Fibroblast of lung (primary cell): ENCODE measurements at regions not wholly inside any gene's neighbourhood (a gene's known extent, or its start where the extent isn't known, plus 50 kb on each side); places are given as distances from the start of the nearest gene placed in this dataset.

Experiments
- DNase-seq, 2 donors: peaks; one replicate each; pipeline versions ENCODE4 v3.0.0 to v3.0.0-alpha.2; 2010; ENCODE audit warnings: low read depth in 2 of 2
- H2AFZ ChIP-seq: 2 replicates; pipeline ENCODE4 v1.5.1; 2012; ENCODE audit warnings: low read length, control low read depth, inconsistent platforms
- H3K27ac ChIP-seq: 2 replicates; pipeline ENCODE4 v1.5.1; 2011; ENCODE audit warnings: low read length, control low read depth; ENCODE audit not compliant: insufficient read depth
- H3K27me3 ChIP-seq: 2 replicates; pipeline ENCODE4 v1.5.1; 2011; ENCODE audit warnings: mild to moderate bottlenecking, low read length; ENCODE audit not compliant: control insufficient read depth, insufficient read depth
- H3K36me3 ChIP-seq: 2 replicates; pipeline ENCODE4 v1.5.1; 2011; ENCODE audit warnings: low read length; ENCODE audit not compliant: control insufficient read depth, insufficient read depth
- H3K4me1 ChIP-seq: 2 replicates; pipeline ENCODE4 v1.5.1; 2011; ENCODE audit warnings: low read length; ENCODE audit not compliant: control insufficient read depth, insufficient read depth; ENCODE audit errors: extremely low read depth
- H3K4me2 ChIP-seq: 2 replicates; pipeline ENCODE4 v1.5.1; 2011; ENCODE audit warnings: low read length, control low read depth; ENCODE audit not compliant: insufficient read depth; ENCODE audit errors: extremely low read depth
- H3K4me3 ChIP-seq, 4 experiments: fragments of 200-600 bp in 1 of 4; sonication (generic) in 1 of 4; replicated peaks in 1 of 4; 2 replicates each; pipeline ENCODE4 v1.5.1; 2011 to 2016; ENCODE audit warnings: low read length in 4 of 4, low read depth in 3 of 4, mild to moderate bottlenecking in 3 of 4, control low read depth in 2 of 4, inconsistent platforms in 1 of 4, mixed read lengths in 1 of 4; ENCODE audit not compliant: insufficient read depth in 1 of 4; ENCODE audit errors: control extremely low read depth in 1 of 4
- H3K79me2 ChIP-seq: 2 replicates; pipeline ENCODE4 v1.5.1; 2012; ENCODE audit warnings: mild to moderate bottlenecking, low read length, inconsistent platforms; ENCODE audit not compliant: control insufficient read depth, insufficient read depth
- H3K9ac ChIP-seq: 2 replicates; pipeline ENCODE4 v1.5.1; 2011; ENCODE audit warnings: mild to moderate bottlenecking, low read length, control low read depth; ENCODE audit not compliant: insufficient read depth
- H3K9me3 ChIP-seq: 2 replicates; pipeline ENCODE4 v1.5.1; 2012; ENCODE audit warnings: low read depth, low read length; ENCODE audit not compliant: control insufficient read depth, insufficient read depth
- H4K20me1 ChIP-seq: 2 replicates; pipeline ENCODE4 v1.5.1; 2011; ENCODE audit warnings: low read length; ENCODE audit not compliant: control insufficient read depth, insufficient read depth; ENCODE audit errors: extremely low read depth
- CTCF ChIP-seq, 2 donors: IDR thresholded peaks in 1 of 2; conservative IDR thresholded peaks in 1 of 2; 1 replicate in 1 of 2; 2 replicates in 1 of 2; pipeline ENCODE4 v1.5.1; 2011 to 2012; ENCODE audit warnings: low read length in 2 of 2, control low read depth in 1 of 2, inconsistent platforms in 1 of 2, low read depth in 1 of 2, mild to moderate bottlenecking in 1 of 2
- EZH2 ChIP-seq: IDR thresholded peaks from 2 replicates; pipeline ENCODE4 v1.5.1; 2012; ENCODE audit warnings: low read length, control low read depth, mild to moderate bottlenecking; ENCODE audit errors: missing control alignments

GRCh38 chr2:88818381-88818780 lies 126.9 kb downstream of the RPIA start:
- no peak for DNase-seq
- no peaks in the 10 kb centered on the region for H4K20me1 ChIP-seq
- H3K27me3 ChIP-seq, result no peaks in the 10 kb centered on the region
- H3K4me3 ChIP-seq, result no peak overlapping the region
- H3K4me1 ChIP-seq, result no peaks in the 10 kb centered on the region
- H3K9me3 ChIP-seq, result no peaks in the 10 kb centered on the region
- no peak overlapping the region for H3K9ac ChIP-seq
- H3K27ac ChIP-seq, result no peak overlapping the region
- TF ChIP-seq EZH2 (no peak), CTCF (conservative IDR thresholded peaks at IDR 0.05 in 1 of 2, IDR thresholded peaks at IDR 0.05 in 1 of 2; ENCODE audit: low read depth in 1 of 2, low read length in 2 of 2) (no peak)
- no peak overlapping the region for H2AFZ ChIP-seq
- no peak overlapping the region for H3K4me2 ChIP-seq
- H3K36me3 ChIP-seq, result no peaks in the 10 kb centered on the region
- no peaks in the 10 kb centered on the region for H3K79me2 ChIP-seq

- no peak overlapping the region for H3K4me2 ChIP-seq
- H4K20me1 ChIP-seq, result no peaks in the 10 kb centered on the region
- H2AFZ ChIP-seq, result no peak overlapping the region
- no peaks in the 10 kb centered on the region for H3K79me2 ChIP-seq
- H3K27ac ChIP-seq, result no peak overlapping the region
- DNase-seq, result no peak
- H3K27me3 ChIP-seq, result no peaks in the 10 kb centered on the region
- no peaks in the 10 kb centered on the region for H3K4me1 ChIP-seq
- no peaks in the 10 kb centered on the region for H3K9me3 ChIP-seq
- no peaks in the 10 kb centered on the region for H3K36me3 ChIP-seq
- no peak overlapping the region for H3K9ac ChIP-seq
- no peak for TF ChIP-seq EZH2
- TF ChIP-seq CTCF (conservative IDR thresholded peaks at IDR 0.05 in 1 of 2, IDR thresholded peaks at IDR 0.05 in 1 of 2; ENCODE audit: low read depth in 1 of 2, low read length in 2 of 2), result no peak
- no peak overlapping the region for H3K4me3 ChIP-seq
Observed at GRCh38 chr2:88824951-88825350, 133.5 kb downstream of the RPIA start.

DNA sequence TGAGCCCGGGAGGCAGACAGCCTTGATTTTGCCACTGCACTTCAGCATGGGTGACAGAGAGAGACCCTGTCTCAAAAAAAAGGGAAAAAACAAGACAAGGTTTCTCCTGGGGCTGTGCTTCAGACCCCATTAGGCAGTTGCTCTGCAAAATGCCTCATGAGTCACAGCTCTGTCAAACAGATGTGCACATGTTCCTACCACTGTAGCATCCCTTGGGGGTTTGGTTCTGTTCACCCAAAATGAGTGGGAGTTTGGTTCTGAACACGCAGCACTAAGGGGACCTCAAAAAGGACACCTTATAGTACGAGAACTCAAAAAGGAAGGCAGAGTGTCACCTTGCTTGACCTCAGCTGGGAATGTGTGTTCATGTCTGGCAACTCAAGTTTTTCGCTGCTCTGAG lies 134.9 kb downstream of the RPIA start:
- H3K9ac ChIP-seq, result no peak overlapping the region
- H3K36me3 ChIP-seq, result no peaks in the 10 kb centered on the region
- no peak overlapping the region for H3K27ac ChIP-seq
- H3K4me1 ChIP-seq, result no peaks in the 10 kb centered on the region
- H3K79me2 ChIP-seq, result no peaks in the 10 kb centered on the region
- H2AFZ ChIP-seq, result no peak overlapping the region
- no peaks in the 10 kb centered on the region for H3K9me3 ChIP-seq
- no peak overlapping the region for H3K4me3 ChIP-seq
- no peaks in the 10 kb centered on the region for H4K20me1 ChIP-seq
- no peak for DNase-seq
- no peaks in the 10 kb centered on the region for H3K27me3 ChIP-seq
- TF ChIP-seq CTCF (conservative IDR thresholded peaks at IDR 0.05 in 1 of 2, IDR thresholded peaks at IDR 0.05 in 1 of 2; ENCODE audit: low read depth in 1 of 2, low read length in 2 of 2) (no peak), EZH2 (no peak)
- H3K4me2 ChIP-seq, result no peak overlapping the region
